Fibroblast of lung (primary cell): ENCODE measurements at regions not wholly inside any gene's neighbourhood (a gene's known extent, or its start where the extent isn't known, plus 50 kb on each side); places are given as distances from the start of the nearest gene placed in this dataset.

Experiments
- DNase-seq, 2 donors: peaks; one replicate each; pipeline versions ENCODE4 v3.0.0 to v3.0.0-alpha.2; 2010; ENCODE audit warnings: low read depth in 2 of 2
- H2AFZ ChIP-seq: 2 replicates; pipeline ENCODE4 v1.5.1; 2012; ENCODE audit warnings: low read length, control low read depth, inconsistent platforms
- H3K27ac ChIP-seq: 2 replicates; pipeline ENCODE4 v1.5.1; 2011; ENCODE audit warnings: low read length, control low read depth; ENCODE audit not compliant: insufficient read depth
- H3K27me3 ChIP-seq: 2 replicates; pipeline ENCODE4 v1.5.1; 2011; ENCODE audit warnings: mild to moderate bottlenecking, low read length; ENCODE audit not compliant: control insufficient read depth, insufficient read depth
- H3K36me3 ChIP-seq: 2 replicates; pipeline ENCODE4 v1.5.1; 2011; ENCODE audit warnings: low read length; ENCODE audit not compliant: control insufficient read depth, insufficient read depth
- H3K4me1 ChIP-seq: 2 replicates; pipeline ENCODE4 v1.5.1; 2011; ENCODE audit warnings: low read length; ENCODE audit not compliant: control insufficient read depth, insufficient read depth; ENCODE audit errors: extremely low read depth
- H3K4me2 ChIP-seq: 2 replicates; pipeline ENCODE4 v1.5.1; 2011; ENCODE audit warnings: low read length, control low read depth; ENCODE audit not compliant: insufficient read depth; ENCODE audit errors: extremely low read depth
- H3K4me3 ChIP-seq, 4 experiments: fragments of 200-600 bp in 1 of 4; sonication (generic) in 1 of 4; replicated peaks in 1 of 4; 2 replicates each; pipeline ENCODE4 v1.5.1; 2011 to 2016; ENCODE audit warnings: low read length in 4 of 4, low read depth in 3 of 4, mild to moderate bottlenecking in 3 of 4, control low read depth in 2 of 4, inconsistent platforms in 1 of 4, mixed read lengths in 1 of 4; ENCODE audit not compliant: insufficient read depth in 1 of 4; ENCODE audit errors: control extremely low read depth in 1 of 4
- H3K79me2 ChIP-seq: 2 replicates; pipeline ENCODE4 v1.5.1; 2012; ENCODE audit warnings: mild to moderate bottlenecking, low read length, inconsistent platforms; ENCODE audit not compliant: control insufficient read depth, insufficient read depth
- H3K9ac ChIP-seq: 2 replicates; pipeline ENCODE4 v1.5.1; 2011; ENCODE audit warnings: mild to moderate bottlenecking, low read length, control low read depth; ENCODE audit not compliant: insufficient read depth
- H3K9me3 ChIP-seq: 2 replicates; pipeline ENCODE4 v1.5.1; 2012; ENCODE audit warnings: low read depth, low read length; ENCODE audit not compliant: control insufficient read depth, insufficient read depth
- H4K20me1 ChIP-seq: 2 replicates; pipeline ENCODE4 v1.5.1; 2011; ENCODE audit warnings: low read length; ENCODE audit not compliant: control insufficient read depth, insufficient read depth; ENCODE audit errors: extremely low read depth
- EZH2 ChIP-seq: IDR thresholded peaks from 2 replicates; pipeline ENCODE4 v1.5.1; 2012; ENCODE audit warnings: low read length, control low read depth, mild to moderate bottlenecking; ENCODE audit errors: missing control alignments
- TF ChIP-seq, protein P1 (sequence below), 2 donors: IDR thresholded peaks in 1 of 2; conservative IDR thresholded peaks in 1 of 2; 1 replicate in 1 of 2; 2 replicates in 1 of 2; pipeline ENCODE4 v1.5.1; 2011 to 2012; ENCODE audit warnings: low read length in 2 of 2, control low read depth in 1 of 2, inconsistent platforms in 1 of 2, low read depth in 1 of 2, mild to moderate bottlenecking in 1 of 2

DNA sequence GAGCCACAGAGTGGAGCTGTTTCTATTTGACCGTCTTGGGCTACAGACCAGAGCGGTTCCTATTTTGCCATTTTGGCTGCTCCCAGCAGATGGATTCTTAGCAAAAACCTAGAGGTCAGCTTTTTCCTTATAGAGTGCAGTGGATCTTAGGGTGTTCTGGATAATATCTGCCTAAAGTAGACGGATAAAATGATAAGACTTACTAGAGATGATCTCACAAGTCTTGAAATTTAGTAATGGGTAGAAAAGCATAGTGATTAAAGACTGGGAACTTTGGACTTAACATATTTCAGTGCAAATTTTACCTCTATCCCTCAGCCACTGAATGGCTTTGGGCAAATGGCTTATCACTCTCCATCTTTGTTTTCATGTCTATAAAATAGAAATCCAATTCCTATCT is 439.8 kb downstream of the ADGRL2 start:
- Histone ChIP-seq H2AFZ (no peak overlapping the region), H3K9me3 (no peaks in the 10 kb centered on the region), H4K20me1 (no peaks in the 10 kb centered on the region), H3K27me3 (no peaks in the 10 kb centered on the region), H3K4me3 (no peak overlapping the region), H3K79me2 (no peaks in the 10 kb centered on the region), H3K4me2 (no peak overlapping the region), H3K27ac (no peak overlapping the region), H3K4me1 (no peaks in the 10 kb centered on the region), H3K36me3 (no peaks in the 10 kb centered on the region), H3K9ac (no peak overlapping the region)
- no peak for DNase-seq
- TF ChIP-seq EZH2: no peak
- TF ChIP-seq, protein P1, sequence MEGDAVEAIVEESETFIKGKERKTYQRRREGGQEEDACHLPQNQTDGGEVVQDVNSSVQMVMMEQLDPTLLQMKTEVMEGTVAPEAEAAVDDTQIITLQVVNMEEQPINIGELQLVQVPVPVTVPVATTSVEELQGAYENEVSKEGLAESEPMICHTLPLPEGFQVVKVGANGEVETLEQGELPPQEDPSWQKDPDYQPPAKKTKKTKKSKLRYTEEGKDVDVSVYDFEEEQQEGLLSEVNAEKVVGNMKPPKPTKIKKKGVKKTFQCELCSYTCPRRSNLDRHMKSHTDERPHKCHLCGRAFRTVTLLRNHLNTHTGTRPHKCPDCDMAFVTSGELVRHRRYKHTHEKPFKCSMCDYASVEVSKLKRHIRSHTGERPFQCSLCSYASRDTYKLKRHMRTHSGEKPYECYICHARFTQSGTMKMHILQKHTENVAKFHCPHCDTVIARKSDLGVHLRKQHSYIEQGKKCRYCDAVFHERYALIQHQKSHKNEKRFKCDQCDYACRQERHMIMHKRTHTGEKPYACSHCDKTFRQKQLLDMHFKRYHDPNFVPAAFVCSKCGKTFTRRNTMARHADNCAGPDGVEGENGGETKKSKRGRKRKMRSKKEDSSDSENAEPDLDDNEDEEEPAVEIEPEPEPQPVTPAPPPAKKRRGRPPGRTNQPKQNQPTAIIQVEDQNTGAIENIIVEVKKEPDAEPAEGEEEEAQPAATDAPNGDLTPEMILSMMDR (conservative IDR thresholded peaks at IDR 0.05 in 1 of 2, IDR thresholded peaks at IDR 0.05 in 1 of 2; ENCODE audit: low read depth in 1 of 2, low read length in 2 of 2): no peak

DNA sequence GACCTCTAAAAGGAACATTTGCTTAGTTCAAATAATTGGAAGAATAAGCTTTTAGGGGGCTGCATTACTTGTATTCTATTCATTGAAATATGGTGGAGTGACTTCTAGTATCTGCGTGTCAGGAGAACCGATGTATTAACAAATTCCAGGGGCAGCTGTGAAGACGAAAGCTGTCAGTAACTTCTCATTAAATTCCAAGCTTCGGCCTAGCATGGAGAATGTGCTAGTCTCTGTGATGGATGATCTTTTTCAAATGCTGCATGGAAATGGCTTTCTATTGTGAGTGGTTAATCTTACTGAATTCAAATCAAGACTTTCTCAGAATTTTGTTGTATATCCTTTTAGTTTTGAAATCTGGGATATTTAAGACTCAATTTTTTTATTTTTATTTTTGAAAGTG is 429.9 kb downstream of the ADGRL2 start:
- Histone ChIP-seq H3K9me3 (no peaks in the 10 kb centered on the region), H3K27me3 (no peaks in the 10 kb centered on the region), H2AFZ (no peak overlapping the region), H3K4me3 (no peak overlapping the region), H3K27ac (no peak overlapping the region), H3K4me1 (peaks cover 3% of the 10 kb centered on the region), H3K9ac (no peak overlapping the region), H3K36me3 (no peaks in the 10 kb centered on the region), H3K79me2 (no peaks in the 10 kb centered on the region), H3K4me2 (no peak overlapping the region), H4K20me1 (no peaks in the 10 kb centered on the region)
- DNase-seq: no peak
- TF ChIP-seq, protein P1 (conservative IDR thresholded peaks at IDR 0.05 in 1 of 2, IDR thresholded peaks at IDR 0.05 in 1 of 2; ENCODE audit: low read depth in 1 of 2, low read length in 2 of 2): no peak
- no peak for TF ChIP-seq EZH2

DNA sequence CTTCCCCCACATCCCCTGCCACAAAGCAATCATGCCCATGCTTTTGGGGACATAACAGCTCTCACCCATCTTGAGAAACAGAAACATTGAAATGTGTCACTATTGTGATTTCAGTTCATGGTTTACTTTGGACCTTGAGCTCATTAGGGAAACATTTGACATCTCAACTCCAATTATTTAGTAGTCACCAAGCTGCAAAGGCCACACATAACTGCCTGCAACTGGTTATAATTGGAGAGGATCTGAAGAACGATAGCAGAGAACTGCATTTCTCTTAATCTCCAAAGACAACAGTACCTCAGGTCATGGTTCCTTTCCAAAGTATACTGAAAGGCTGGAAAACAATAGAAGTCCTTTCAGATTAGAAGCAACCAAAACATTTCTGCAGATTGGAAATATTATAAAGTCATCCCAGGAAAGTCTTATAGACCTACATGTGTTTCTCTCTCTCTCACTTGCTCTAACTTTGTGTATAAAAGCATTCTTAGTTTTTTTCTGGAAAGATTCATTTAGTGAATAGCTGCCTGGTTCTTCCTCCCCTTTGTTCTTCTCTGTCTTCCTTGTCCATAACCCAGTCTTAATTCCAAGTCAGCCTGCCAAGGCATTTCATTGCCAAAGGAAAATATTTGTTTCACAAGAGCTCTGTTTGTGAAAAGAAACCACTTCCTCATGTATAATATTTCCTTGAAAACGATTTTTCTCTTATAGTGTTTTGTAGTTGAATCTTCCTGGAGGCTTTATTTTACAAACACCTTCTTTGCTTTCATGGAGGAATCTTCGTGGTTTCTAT is 426.8 kb downstream of the ADGRL2 start:
- no peak overlapping the region for H3K27ac ChIP-seq
- no peak overlapping the region for H3K4me3 ChIP-seq
- no peaks in the 10 kb centered on the region for H4K20me1 ChIP-seq
- TF ChIP-seq EZH2: no peak
- TF ChIP-seq, protein P1 (conservative IDR thresholded peaks at IDR 0.05 in 1 of 2, IDR thresholded peaks at IDR 0.05 in 1 of 2; ENCODE audit: low read depth in 1 of 2, low read length in 2 of 2): no peak
- H3K9me3 ChIP-seq: no peaks in the 10 kb centered on the region
- H2AFZ ChIP-seq: no peak overlapping the region
- no peak overlapping the region for H3K4me2 ChIP-seq
- no peak overlapping the region for H3K9ac ChIP-seq
- H3K36me3 ChIP-seq: no peaks in the 10 kb centered on the region
- H3K79me2 ChIP-seq: no peaks in the 10 kb centered on the region
- DNase-seq: peak; percentile 38 to 72
- no peaks in the 10 kb centered on the region for H3K27me3 ChIP-seq
- peaks cover 7% of the 10 kb centered on the region for H3K4me1 ChIP-seq
